SK-N-SH treated with all-trans-retinoic acid at 6 μM for 48 hours (cell line): ENCODE measurements at regions not wholly inside any gene's neighbourhood (a gene's known extent, or its start where the extent isn't known, plus 50 kb on each side); places are given as distances from the start of the nearest gene placed in this dataset.

Experiments used
- ATAC-seq: fragments of 200-7000 bp; cut with Tn5 transposase; 3 replicates; pipeline ENCODE4 v1.9.1; 2020; ENCODE audit warnings: mild to moderate bottlenecking, moderate library complexity
- ARNTL ChIP-seq: fragments of 450-650 bp; formaldehyde crosslinking; IDR thresholded peaks from 2 replicates; pipeline ENCODE4 v1.5.0; 2020; ENCODE audit warnings: low read depth, mild to moderate bottlenecking, moderate library complexity, borderline replicate concordance
- BACH2 ChIP-seq: fragments of 250-450 bp; sonication (Bioruptor Pico); IDR thresholded peaks from 2 replicates; pipeline ENCODE4 v1.9.0; 2021; ENCODE audit warnings: mild to moderate bottlenecking, borderline replicate concordance
- CSDC2 ChIP-seq: fragments of 250-450 bp; sonication (Bioruptor Pico); IDR thresholded peaks from 2 replicates; pipeline ENCODE4 v1.5.0; 2020; ENCODE audit warnings: mild to moderate bottlenecking, moderate library complexity
- ESRRG ChIP-seq: fragments of 250-450 bp; sonication (Bioruptor Pico); IDR thresholded peaks from 2 replicates; pipeline ENCODE4 v1.6.1; 2021; ENCODE audit warnings: mild to moderate bottlenecking
- GLIS3 ChIP-seq: fragments of 250-450 bp; sonication (Bioruptor Pico); IDR thresholded peaks from 2 replicates; pipeline ENCODE4 v1.5.0; 2020; ENCODE audit warnings: mild to moderate bottlenecking, moderate library complexity
- ISL1 ChIP-seq: fragments of 250-450 bp; sonication (Bioruptor Pico); IDR thresholded peaks from 2 replicates; pipeline ENCODE4 v2.1.2; 2022; ENCODE audit warnings: mild to moderate bottlenecking, moderate library complexity
- OSR1 ChIP-seq: fragments of 250-450 bp; sonication (Bioruptor Pico); IDR thresholded peaks from 2 replicates; pipeline ENCODE4 v1.8.0; 2022; ENCODE audit warnings: moderate library complexity, mild to moderate bottlenecking, inconsistent platforms
- PPARA ChIP-seq: fragments of 250-450 bp; sonication (Bioruptor Pico); IDR thresholded peaks from 2 replicates; pipeline ENCODE4 v1.5.0; 2020; ENCODE audit warnings: mild to moderate bottlenecking, borderline replicate concordance
- RARB ChIP-seq: fragments of 250-450 bp; sonication (Bioruptor Pico); IDR thresholded peaks from 2 replicates; pipeline ENCODE4 v1.8.0; 2021; ENCODE audit warnings: mild to moderate bottlenecking, moderate library complexity
- TCF4 ChIP-seq: fragments of 250-450 bp; sonication (Bioruptor Pico); IDR thresholded peaks from 2 replicates; pipeline ENCODE4 v1.8.0; 2021; ENCODE audit warnings: mild to moderate bottlenecking, moderate library complexity, borderline replicate concordance
- TOX ChIP-seq: fragments of 250-450 bp; sonication (Bioruptor Pico); IDR thresholded peaks from 2 replicates; pipeline ENCODE4 v1.8.0; 2021; ENCODE audit warnings: mild to moderate bottlenecking, moderate library complexity, borderline replicate concordance
- ZC3H10 ChIP-seq: fragments of 250-450 bp; sonication (Bioruptor Pico); IDR thresholded peaks from 2 replicates; pipeline ENCODE4 v1.5.1; 2021; ENCODE audit warnings: mild to moderate bottlenecking, moderate library complexity
- ZFP3 ChIP-seq: fragments of 250-450 bp; sonication (Bioruptor Pico); IDR thresholded peaks from 2 replicates; pipeline ENCODE4 v1.5.0; 2020; ENCODE audit warnings: mild to moderate bottlenecking, moderate library complexity
- ZFP30 ChIP-seq: fragments of 450-650 bp; formaldehyde crosslinking; IDR thresholded peaks from 2 replicates; pipeline ENCODE4 v1.5.0; 2022; ENCODE audit warnings: mild to moderate bottlenecking, moderate library complexity
- ZNF565 ChIP-seq: fragments of 450-650 bp; formaldehyde crosslinking; conservative IDR thresholded peaks from 2 replicates; pipeline ENCODE4 v1.5.0; 2020; ENCODE audit warnings: low read depth, mild to moderate bottlenecking, moderate library complexity
- ZNF70 ChIP-seq: fragments of 450-650 bp; formaldehyde crosslinking; IDR thresholded peaks from 2 replicates; pipeline ENCODE4 v1.5.0; 2020; ENCODE audit warnings: mild to moderate bottlenecking, moderate library complexity
- ZNF8 ChIP-seq: fragments of 450-650 bp; formaldehyde crosslinking; IDR thresholded peaks from 2 replicates; pipeline ENCODE4 v1.5.0; 2020; ENCODE audit warnings: mild to moderate bottlenecking, moderate library complexity
- TF ChIP-seq, protein P1 (sequence below): fragments of 250-450 bp; sonication (Bioruptor Pico); IDR thresholded peaks from 2 replicates; pipeline ENCODE4 v1.5.0; 2020; ENCODE audit warnings: mild to moderate bottlenecking, moderate library complexity
- TF ChIP-seq, protein P2 (sequence below): fragments of 250-450 bp; sonication (Bioruptor Pico); IDR thresholded peaks from 2 replicates; pipeline ENCODE4 v1.5.1; 2021; ENCODE audit warnings: mild to moderate bottlenecking, moderate library complexity
- TF ChIP-seq, protein P3 (sequence below): fragments of 250-450 bp; sonication (Bioruptor Pico); IDR thresholded peaks from 2 replicates; pipeline ENCODE4 v1.5.1; 2020; ENCODE audit warnings: low read depth, mild to moderate bottlenecking, moderate library complexity
- TF ChIP-seq, protein P4 (sequence below): fragments of 250-450 bp; sonication (Bioruptor Pico); IDR thresholded peaks from 2 replicates; pipeline ENCODE4 v1.8.0; 2021; ENCODE audit warnings: low read depth, mild to moderate bottlenecking, moderate library complexity, borderline replicate concordance
- TF ChIP-seq, protein P5 (sequence below): fragments of 250-450 bp; sonication (Bioruptor Pico); IDR thresholded peaks from 2 replicates; pipeline ENCODE4 v1.8.0; 2020; ENCODE audit warnings: mild to moderate bottlenecking, moderate library complexity, borderline replicate concordance

DNA sequence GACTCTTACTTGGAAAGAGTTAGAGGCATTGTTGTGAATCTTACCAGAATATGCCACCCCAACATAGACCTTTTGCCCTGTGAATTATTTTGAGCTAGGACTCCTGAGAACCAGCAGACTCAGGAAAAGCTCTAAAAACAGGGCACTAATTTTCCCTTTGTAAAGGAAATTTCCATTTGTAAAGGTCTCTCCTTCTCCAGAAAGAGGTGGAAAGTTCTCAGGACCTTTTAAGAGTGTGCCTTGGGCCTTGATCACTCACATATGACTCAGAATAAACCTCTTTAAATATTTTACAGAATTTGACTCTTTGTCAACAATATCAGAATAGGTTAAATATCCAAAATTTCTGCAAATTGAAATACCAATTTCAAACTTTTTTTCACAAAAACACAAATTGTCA is 721.8 kb upstream of the NCAM2 start:
- no peak for ATAC-seq
- TF ChIP-seq ZC3H10 (no peak), ZNF70 (CRISPR knock-in tag) (no peak), OSR1 (no peak), PPARA (CRISPR knock-in tag) (no peak), ZNF565 (CRISPR knock-in tag) (no peak), ZFP3 (CRISPR knock-in tag) (no peak), GLIS3 (CRISPR knock-in tag) (no peak), BACH2 (CRISPR knock-in tag) (no peak), TCF4 (CRISPR knock-in tag) (no peak), ESRRG (CRISPR knock-in tag) (no peak), ZFP30 (CRISPR knock-in tag) (no peak), ARNTL (CRISPR knock-in tag) (no peak), TOX (CRISPR knock-in tag) (no peak), ZNF8 (CRISPR knock-in tag) (no peak)
- TF ChIP-seq, protein P1, sequence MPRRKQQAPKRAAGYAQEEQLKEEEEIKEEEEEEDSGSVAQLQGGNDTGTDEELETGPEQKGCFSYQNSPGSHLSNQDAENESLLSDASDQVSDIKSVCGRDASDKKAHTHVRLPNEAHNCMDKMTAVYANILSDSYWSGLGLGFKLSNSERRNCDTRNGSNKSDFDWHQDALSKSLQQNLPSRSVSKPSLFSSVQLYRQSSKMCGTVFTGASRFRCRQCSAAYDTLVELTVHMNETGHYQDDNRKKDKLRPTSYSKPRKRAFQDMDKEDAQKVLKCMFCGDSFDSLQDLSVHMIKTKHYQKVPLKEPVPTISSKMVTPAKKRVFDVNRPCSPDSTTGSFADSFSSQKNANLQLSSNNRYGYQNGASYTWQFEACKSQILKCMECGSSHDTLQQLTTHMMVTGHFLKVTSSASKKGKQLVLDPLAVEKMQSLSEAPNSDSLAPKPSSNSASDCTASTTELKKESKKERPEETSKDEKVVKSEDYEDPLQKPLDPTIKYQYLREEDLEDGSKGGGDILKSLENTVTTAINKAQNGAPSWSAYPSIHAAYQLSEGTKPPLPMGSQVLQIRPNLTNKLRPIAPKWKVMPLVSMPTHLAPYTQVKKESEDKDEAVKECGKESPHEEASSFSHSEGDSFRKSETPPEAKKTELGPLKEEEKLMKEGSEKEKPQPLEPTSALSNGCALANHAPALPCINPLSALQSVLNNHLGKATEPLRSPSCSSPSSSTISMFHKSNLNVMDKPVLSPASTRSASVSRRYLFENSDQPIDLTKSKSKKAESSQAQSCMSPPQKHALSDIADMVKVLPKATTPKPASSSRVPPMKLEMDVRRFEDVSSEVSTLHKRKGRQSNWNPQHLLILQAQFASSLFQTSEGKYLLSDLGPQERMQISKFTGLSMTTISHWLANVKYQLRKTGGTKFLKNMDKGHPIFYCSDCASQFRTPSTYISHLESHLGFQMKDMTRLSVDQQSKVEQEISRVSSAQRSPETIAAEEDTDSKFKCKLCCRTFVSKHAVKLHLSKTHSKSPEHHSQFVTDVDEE (CRISPR knock-in tag) = no peak
- TF ChIP-seq, protein P2, sequence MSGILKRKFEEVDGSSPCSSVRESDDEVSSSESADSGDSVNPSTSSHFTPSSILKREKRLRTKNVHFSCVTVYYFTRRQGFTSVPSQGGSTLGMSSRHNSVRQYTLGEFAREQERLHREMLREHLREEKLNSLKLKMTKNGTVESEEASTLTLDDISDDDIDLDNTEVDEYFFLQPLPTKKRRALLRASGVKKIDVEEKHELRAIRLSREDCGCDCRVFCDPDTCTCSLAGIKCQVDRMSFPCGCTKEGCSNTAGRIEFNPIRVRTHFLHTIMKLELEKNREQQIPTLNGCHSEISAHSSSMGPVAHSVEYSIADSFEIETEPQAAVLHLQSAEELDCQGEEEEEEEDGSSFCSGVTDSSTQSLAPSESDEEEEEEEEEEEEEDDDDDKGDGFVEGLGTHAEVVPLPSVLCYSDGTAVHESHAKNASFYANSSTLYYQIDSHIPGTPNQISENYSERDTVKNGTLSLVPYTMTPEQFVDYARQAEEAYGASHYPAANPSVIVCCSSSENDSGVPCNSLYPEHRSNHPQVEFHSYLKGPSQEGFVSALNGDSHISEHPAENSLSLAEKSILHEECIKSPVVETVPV (CRISPR knock-in tag) = no peak
- TF ChIP-seq, protein P3, sequence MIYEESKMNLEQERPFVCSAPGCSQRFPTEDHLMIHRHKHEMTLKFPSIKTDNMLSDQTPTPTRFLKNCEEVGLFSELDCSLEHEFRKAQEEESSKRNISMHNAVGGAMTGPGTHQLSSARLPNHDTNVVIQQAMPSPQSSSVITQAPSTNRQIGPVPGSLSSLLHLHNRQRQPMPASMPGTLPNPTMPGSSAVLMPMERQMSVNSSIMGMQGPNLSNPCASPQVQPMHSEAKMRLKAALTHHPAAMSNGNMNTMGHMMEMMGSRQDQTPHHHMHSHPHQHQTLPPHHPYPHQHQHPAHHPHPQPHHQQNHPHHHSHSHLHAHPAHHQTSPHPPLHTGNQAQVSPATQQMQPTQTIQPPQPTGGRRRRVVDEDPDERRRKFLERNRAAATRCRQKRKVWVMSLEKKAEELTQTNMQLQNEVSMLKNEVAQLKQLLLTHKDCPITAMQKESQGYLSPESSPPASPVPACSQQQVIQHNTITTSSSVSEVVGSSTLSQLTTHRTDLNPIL (CRISPR knock-in tag) = no peak

DNA sequence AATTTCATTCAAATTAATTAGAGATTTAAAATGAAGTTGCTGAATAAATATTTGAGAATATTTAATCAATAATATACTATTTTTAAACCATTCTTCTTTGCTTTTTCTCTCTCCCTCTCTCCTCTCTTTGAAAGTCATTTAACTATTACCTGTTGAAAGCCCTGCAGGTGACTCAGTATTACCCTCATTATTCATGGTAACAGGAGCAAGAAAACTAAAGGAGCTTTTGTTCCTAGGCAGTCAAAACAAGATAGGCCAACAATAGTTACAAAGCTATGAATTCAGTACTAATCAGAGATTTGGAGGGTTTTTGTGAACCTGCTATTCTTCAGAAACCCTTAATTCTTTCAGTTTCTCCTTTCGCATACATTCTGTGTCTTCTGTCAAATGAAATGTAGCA is 721.3 kb upstream of the NCAM2 start:
- no peak for ATAC-seq
- TF ChIP-seq ESRRG (CRISPR knock-in tag) (no peak), ARNTL (CRISPR knock-in tag) (no peak), ISL1 (no peak), CSDC2 (CRISPR knock-in tag) (no peak), ZFP30 (CRISPR knock-in tag) (no peak), RARB (no peak), ZNF565 (CRISPR knock-in tag) (no peak), GLIS3 (CRISPR knock-in tag) (no peak), OSR1 (no peak)
- TF ChIP-seq, protein P2 (CRISPR knock-in tag) = no peak
- TF ChIP-seq, protein P1 (CRISPR knock-in tag) = no peak
- TF ChIP-seq, protein P4, sequence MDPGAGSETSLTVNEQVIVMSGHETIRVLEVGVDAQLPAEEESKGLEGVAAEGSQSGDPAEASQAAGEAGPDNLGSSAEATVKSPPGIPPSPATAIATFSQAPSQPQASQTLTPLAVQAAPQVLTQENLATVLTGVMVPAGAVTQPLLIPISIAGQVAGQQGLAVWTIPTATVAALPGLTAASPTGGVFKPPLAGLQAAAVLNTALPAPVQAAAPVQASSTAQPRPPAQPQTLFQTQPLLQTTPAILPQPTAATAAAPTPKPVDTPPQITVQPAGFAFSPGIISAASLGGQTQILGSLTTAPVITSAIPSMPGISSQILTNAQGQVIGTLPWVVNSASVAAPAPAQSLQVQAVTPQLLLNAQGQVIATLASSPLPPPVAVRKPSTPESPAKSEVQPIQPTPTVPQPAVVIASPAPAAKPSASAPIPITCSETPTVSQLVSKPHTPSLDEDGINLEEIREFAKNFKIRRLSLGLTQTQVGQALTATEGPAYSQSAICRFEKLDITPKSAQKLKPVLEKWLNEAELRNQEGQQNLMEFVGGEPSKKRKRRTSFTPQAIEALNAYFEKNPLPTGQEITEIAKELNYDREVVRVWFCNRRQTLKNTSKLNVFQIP = no peak
- TF ChIP-seq, protein P5, sequence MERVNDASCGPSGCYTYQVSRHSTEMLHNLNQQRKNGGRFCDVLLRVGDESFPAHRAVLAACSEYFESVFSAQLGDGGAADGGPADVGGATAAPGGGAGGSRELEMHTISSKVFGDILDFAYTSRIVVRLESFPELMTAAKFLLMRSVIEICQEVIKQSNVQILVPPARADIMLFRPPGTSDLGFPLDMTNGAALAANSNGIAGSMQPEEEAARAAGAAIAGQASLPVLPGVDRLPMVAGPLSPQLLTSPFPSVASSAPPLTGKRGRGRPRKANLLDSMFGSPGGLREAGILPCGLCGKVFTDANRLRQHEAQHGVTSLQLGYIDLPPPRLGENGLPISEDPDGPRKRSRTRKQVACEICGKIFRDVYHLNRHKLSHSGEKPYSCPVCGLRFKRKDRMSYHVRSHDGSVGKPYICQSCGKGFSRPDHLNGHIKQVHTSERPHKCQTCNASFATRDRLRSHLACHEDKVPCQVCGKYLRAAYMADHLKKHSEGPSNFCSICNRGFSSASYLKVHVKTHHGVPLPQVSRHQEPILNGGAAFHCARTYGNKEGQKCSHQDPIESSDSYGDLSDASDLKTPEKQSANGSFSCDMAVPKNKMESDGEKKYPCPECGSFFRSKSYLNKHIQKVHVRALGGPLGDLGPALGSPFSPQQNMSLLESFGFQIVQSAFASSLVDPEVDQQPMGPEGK (CRISPR knock-in tag) = no peak
